OCI-M1 (cell line): ENCODE measurements at regions not wholly inside any gene's neighbourhood (a gene's known extent, or its start where the extent isn't known, plus 50 kb on each side); places are given as distances from the start of the nearest gene placed in this dataset.

Experiments used
- DNase-seq: peaks from one replicate; lab custom pipeline; 2025; lab: John Stamatoyannopoulos, UW

DNA sequence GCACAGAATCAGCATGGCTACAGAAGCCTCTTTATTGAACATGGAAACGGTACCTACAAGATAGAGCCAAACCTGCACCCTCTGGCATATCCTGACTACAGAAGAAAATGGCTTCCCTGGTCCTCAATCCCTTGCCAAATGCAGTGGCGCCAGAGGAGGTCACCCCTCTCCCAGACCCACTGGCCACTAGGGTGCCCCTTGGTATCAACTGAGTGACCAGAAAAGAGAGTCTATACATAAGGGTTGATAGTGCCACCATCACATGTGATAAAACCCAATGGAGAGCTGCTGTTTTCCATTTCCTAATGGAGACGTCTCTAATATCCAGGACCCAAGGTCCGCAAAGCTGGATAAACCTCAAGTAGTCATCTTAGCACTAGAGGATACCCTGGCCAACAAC lies 52.7 kb upstream of the ALK start:
- DNase-seq = no peak

DNA sequence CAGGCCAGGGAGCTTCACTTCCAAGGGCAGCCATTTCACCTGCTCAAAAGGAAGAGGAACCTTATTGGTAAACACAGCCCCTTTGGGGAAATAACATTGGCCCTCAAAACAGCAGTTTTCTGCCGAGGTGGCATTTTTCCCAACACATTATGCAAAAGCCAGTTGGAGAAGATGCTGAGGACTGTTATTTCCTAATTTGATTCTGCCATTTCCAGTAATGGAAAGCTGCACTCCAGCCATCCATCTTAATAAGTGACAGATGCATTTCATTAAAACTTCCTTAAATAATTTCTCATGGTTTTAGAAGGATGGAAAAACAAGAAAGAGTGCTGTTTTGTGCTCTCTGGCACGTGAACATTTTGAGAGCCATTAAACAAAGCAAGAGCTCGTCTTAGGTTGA lies 55.9 kb upstream of the ALK start:
- DNase-seq = no peak

DNA sequence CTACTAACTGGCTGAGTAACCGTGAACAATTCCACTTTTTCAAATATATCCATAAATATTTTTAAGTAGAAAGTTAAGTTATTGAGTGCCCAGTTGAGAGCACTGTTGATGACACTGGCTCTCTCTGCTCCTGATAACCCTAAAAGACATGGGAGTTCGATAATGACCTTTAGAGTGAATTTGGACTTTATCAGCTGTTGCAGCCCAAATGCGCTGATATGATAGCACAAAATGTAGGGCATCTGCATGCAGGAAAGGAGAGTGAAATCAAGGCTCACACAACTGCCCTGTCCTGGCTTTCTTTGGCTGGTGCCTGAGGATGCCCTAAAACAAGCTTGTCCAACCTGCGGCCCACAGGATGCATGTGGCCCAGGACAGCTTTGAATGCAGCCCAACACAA lies 60.0 kb upstream of the ALK start:
- no peak for DNase-seq

DNA sequence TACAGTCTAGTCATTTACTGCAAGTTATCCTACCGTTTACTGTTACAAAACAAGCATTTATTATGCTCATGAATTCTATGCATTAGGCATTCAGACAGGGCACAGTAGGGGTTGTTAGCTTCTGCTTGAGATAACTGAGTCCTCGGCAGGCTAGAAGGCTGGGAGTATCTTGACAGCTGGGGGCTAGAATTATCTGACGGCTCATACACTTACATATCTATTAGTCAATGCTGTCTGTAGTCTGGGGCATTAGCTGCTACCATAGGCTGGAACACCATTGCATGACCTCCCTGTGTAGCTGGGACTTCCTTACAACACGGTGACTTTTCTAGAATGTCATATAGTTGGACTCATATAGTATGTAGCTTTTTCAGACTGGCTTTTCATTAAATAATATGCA lies 61.9 kb upstream of the ALK start:
- DNase-seq = no peak

DNA sequence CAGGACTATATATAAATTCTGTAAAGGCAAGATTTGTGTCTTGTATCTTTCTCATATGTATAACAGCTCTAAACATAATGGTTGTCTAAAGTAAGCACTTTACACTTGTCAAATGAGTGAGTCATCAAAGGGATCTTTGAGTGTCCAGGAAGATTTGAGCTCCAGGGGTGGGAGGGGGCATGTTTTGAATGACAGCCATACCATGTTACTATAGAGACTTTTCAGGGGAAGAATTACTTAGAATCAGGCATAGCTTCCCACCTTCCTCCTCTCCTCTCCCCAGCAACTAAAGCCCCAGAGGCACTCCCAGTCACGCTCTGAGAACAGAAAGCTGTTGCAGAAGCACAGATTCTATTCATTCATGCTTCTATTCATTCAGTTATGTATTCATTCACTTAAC lies 65.8 kb upstream of the ALK start:
- DNase-seq = no peak

DNA sequence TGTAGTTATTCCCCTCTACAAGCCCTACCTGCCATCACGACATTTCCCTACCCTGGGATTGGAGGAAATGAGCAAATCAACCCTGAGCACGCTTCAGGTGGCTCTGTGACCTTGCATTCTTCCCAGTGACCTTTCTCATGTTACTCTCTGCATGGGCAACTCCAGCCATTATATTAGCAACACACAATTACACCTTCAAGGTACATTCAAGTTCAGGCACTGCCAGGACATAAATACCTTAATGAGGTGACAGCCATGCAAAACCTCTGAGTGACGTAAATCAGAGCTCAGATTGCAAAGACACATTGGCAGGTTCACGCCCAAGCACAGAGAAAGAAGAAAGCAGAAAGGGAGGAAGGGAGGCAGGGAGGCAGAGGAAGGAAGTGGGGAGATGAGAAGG lies 68.7 kb upstream of the ALK start:
- no peak for DNase-seq

DNA sequence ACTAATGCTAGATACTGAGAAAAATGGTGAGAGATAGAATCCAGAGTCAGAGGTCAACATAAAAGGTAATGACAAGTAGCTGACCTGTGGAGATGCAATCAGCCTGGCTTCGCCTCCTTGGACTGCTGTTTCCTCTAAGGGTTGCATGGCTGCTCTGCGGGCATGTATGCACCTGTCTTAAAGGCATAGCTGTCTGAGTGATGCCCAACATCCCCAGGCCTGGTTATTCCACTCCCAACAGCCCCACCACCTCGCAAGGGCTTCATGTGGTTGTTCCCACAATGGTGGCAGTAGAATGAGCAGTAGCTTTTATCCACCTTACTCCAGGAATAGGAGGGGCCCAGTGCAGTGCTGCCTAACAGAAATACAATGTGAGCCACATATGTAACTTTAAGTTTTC lies 69.7 kb upstream of the ALK start:
- no peak for DNase-seq

DNA sequence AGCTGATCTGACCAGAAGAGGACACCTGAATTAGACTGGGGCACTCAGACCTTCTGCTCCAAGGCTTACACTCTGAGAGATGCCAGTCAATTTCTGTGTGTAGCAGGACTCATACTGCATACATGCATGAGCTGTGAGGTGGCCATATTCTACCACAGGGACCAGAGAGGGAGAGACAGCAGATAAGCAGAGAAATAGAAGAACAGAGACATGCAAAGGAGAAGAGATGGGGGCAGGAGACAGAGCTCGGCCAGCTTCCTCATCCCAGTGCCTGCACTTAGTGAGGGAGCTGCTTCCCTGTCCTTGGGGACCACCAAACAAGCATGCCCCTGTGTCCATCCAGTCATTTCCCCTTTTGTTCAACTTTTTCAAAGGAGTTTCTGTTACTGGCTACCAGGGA lies 73.9 kb upstream of the ALK start:
- DNase-seq = no peak

DNA sequence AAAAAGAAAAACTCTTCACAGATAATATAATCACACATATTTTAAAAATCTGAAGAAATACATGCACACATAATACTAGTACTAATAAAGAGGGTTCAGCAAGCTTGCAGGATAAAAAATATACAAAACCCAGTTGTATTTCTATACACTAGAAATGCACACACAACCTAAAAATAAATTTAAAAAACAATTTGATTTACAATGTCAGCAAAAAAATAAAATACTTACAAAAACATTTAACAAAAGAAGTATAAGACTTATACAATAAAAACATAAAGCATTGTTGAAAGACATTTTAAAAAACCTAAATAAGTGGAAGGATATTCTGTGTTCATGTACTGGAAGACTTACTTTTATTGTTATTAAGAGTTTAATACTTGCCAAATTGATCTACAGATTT lies 81.7 kb upstream of the ALK start:
- DNase-seq = no peak

DNA sequence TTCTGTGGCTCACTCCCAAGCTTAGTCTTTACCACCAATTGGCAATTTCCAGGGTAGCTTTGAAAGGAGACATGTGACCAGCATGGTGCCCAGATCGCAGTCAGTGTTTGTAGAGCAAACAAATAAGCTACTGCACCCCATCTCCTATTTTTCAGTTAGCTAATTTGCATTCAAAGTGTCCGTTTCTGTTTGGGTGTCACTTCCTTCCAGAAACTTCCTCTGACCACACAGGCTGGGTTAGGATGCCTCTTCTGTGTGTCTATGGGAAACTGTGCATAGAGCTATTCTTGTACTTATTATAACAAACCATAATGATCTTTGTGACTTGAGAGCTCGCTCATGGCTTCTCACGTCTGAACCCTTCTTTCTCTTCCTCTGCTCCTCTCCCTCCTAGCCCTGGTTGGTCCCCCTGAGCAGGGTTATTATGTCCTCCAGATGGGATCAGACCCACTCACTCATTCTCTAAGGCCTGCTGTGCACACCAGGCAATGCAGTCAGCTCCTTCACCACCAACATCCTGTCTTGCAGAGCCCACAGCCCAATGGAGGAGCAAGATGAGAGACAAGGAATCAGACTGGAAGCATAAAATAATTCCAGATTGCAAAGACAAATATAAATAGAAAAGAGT lies 101.2 kb upstream of the ALK start:
- DNase-seq = no peak

DNA sequence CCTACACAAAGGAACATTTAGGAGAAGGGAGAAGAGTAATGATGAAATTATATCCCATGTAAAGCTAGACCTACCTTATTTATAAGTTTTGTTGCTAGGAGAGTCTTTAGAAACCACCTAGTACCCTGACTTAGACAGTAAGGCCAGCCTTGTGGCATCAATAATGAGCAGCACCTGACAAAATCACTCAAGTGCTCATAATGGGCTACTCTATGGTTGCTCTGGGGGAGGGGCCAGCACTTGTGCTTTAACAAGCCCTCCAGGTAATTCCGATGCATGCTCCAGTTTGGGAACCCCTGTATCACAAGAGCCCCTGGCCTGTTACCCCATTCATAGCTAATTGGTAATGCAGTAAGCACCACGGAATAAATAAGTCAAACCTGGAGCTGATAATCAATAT lies 102.9 kb upstream of the ALK start:
- no peak for DNase-seq

DNA sequence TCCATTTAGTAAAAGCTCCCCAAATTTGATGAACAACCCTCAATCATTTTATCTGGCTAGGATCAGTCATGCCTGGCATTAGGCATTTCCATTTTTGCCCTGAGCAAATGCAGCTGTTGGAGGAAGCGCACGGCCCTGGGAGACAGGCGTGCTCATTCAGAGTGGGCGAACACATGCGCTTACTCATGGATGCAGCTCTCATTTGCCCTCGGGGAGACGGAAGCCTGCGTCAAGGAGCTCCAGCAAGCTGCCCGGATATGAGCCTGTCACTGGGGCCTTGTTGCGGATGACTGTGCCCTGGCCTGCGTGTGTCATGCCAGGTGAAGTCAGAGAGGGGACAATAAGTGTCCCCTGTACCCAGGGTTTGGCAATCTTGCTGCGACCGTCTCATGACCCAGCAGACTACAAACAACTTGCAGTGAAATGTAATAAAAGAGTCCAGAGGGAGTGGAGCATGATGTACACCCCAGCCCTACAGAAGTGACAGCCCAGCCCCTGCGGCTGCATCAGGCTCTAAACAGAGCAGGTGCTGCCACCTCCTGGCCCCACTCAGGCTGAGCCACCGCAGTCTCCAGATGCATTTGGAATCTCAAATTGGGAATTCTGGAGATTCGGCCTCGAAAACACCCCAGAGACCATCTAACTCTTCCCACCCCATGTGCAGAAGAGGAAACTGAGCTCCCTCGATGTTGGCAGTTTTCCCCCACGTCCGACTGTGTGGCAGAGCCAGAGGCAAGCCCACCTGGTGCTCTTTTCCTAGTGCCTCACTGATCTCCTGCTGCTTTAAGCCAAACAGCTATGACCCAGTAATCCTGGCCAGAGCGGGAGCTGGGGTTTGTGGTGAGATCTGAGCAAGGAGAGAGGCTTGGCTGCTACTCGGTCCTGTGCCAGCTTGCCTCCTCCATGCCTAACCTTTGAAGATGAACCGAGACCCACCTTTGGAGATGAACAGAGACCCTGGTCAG lies 105.0 kb upstream of the ALK start:
- peak; percentile 14 for DNase-seq

DNA sequence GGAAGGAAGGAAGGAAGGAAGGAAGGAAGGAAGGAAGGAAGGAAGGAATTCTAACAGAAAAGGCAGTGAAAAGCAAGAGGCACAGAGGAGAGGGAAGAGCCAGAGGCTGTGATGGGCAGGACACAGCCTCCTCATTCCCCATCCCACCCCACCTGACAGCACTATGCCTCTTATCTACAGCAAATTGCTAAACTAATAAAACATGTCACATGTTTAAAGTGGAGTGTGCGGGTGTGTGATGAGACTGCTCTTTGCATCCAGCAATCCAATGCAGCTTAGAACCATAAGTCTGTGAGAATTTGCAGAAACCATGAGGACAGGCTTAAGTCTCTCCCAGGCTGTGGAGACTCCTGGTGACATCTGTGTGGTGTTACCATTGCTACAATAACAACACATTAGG lies 108.4 kb upstream of the ALK start:
- no peak for DNase-seq

DNA sequence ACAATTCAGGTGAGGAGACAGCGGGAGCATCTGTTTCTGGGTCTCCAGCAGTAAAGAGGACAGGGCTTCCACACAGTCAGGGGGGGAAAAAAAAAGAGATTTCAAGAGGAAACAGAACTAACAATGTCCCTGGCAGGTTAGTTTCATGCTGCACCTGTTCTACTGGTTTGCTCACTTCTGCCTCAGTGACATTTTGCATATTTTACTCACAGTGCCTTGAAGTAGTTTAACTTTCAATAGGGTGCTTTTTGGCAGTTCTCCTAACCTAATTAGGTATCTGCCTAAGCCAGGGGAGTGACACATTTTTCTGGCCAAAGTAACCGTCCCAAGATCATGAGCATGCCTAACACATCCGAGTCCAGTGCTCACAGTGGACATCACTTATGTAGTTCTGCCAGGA lies 109.0 kb upstream of the ALK start:
- no peak for DNase-seq

DNA sequence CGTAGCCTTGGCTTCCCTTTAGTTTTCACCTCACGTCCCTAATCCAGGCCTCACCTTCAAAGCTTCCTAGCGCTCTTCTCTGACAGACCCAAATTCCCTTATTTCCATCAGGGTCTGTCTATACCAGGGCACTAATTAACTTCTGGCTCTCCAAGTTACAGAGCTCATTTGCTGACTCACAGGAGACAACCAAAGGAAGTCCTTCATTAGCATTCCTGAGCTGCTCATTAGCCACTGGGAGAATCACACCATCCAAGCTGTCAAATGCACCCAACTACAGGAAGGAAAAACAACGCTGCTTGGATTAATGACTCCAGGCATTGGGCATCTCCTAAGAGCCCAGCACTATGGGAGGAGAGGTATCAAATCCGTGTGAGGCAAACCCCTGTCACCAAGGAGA lies 109.8 kb upstream of the ALK start:
- DNase-seq = no peak

DNA sequence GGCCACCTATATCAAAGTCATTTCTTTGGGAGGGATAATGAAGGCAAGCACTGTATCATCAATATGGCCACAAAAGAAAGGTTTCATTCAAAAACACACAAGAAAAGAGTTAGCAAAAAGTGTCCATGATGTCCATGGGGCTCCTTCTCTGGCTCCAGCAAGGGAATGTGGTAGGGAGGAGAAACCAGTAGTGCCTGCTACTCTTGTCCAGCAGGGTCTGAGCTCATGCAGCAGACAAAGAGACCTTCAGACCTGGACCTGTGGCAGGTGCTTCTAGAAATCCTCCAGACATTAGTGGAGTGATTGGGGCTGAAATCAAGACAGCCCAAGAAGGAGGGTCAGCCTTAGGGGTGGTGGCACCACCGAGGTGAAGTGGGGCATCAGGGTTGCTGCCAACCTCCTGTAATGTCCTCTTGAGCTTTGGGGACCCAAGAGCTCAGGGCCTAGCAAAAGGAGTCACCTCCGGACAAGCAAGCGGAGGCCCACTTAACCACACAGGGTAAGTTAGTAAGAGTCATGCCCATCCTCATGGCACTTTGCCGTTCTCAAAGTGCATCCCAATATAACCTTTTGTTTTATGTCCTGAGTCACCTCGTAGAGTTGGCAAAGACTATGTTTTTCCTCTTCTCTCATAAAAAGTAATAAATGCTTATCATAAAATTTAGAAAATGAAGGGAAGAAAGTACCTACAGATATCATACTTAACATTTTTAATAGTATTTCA lies 112.6 kb upstream of the YPEL5 start:
- DNase-seq = no peak

DNA sequence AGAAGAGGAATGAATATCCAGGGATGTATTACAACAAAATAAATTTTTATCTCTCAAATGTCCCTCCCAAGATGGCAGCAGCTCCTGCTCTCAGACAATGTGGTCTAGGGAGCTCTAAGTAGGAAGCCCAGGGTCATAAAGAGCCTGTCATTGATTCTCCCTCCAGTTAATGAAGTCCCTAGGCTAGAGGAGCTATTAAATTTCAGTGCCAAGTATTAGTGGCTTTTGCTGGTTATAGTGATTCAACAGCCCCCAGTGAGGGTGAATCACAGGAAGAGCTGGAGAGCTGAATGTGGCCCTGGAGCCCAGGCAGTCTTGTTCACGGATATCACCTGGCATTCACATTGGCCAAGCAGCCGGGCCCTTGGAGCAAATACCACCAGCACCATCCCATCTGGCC lies 109.8 kb upstream of the YPEL5 start:
- no peak for DNase-seq

DNA sequence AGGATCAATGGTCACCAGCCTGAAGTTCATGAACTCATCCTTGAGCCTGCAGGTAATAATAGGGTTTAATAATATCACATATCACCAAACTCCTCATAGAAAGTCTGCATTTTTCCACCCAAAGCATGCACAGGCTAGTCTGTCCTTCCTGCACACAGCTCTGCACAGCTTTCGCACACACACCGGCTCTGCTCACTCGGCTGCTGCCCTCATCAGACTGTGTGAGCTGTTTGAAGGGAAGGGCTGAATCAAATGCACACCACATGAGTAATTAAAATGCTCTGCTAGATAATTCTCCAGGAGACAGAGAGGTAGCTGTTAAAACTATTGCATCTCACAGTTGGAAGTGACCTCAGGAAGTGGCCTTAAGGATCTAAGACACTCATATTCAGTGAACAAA lies 108.4 kb upstream of the YPEL5 start:
- no peak for DNase-seq

DNA sequence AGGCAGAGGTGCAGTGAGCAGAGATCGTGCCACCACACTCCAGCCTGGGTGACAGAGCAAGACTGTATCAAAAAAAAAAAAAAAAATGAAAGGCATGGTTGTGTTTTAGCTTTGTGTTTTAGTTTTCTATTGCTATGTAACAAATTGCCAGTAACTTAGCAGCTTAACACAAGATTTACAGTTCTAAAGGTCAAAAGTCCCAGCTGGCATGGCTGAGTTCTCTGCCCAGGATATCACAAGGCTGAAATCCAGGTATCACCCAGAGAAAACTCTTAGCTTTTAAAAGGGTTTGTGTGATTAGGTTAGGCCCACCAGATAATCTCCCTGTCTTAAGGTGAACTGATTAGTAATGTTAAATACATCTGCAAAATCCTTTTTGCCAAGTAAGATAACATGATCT lies 107.7 kb upstream of the YPEL5 start:
- DNase-seq = no peak

DNA sequence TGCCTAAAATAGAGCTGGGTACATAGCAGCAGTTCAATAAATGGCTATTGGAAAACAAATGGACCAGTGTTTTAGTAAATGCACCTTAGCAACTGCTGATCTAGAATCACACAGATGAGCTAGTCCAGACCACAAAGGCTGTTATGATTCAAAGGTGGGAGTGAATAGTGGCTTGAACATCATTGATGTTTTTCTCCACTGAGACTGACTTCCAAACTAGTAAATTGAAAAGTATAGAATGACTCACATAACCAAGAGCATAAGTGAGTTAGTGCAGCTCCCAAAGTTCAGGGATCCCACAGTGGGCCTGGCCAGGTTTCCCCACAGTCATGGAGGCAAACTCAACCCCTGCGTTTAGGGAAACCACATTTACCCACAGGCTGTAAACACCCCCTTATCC lies 106.7 kb upstream of the YPEL5 start:
- DNase-seq = no peak

DNA sequence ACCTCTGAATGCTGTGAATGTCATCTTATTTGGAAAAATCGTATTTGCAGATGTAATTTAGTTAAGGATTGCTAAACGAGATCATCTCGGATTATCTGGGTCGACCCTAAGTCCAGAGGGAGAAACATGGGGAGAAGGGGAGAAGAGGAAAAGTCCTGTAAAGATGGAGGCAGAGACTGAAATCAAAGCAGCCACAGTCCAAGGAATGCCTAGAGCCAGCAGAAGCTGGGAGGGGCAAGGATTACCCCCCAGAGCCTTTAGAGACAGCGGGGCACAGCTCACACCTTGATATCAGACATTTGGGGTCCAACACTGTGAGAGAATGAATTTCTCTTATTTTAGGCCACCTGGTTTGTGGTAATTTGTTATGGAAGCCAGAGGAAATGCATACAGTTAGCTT lies 104.9 kb upstream of the YPEL5 start:
- DNase-seq = no peak

DNA sequence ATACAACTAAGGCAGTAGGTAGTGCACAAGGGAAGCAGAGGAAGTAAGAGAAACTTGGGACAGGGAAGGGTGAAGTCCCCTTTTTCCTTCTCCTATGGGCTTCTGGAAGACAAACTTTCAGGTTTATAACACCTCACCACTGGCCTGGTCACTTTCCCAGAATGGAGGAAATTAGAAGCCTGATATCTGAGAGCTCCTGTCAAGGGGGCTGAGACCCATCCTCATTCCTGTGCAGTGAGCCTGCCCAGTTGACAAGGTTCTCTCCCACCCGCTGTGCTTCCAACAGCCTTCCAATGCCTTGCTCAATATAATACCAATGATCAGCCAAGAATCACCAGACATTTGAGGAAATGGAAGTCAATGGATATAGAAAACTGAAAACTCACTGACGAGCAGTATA lies 100.4 kb upstream of the YPEL5 start:
- no peak for DNase-seq

DNA sequence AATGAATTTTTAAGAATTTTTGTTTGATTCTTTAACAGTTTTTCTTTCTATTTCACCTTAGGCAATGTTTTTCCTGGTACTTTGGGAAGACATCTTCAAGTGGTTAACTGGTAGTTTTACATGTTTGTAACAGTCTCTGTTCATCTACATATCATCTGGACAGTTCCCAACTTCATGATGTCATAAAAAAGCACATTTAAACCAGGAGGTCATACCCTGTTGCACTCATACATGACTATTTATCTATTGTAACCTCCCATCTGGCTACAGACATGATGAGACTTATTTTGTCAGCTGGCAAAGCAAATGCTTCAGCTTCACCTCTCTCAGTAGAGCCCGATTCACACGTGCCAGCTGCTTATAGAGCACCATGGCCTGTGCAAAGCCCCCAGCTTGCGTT lies 99.8 kb upstream of the YPEL5 start:
- no peak for DNase-seq
